ENCODE measurements at regions not wholly inside any gene's neighbourhood (a gene's known extent, or its start where the extent isn't known, plus 50 kb on each side); places are given as distances from the start of the nearest gene placed in this dataset.

DNA sequence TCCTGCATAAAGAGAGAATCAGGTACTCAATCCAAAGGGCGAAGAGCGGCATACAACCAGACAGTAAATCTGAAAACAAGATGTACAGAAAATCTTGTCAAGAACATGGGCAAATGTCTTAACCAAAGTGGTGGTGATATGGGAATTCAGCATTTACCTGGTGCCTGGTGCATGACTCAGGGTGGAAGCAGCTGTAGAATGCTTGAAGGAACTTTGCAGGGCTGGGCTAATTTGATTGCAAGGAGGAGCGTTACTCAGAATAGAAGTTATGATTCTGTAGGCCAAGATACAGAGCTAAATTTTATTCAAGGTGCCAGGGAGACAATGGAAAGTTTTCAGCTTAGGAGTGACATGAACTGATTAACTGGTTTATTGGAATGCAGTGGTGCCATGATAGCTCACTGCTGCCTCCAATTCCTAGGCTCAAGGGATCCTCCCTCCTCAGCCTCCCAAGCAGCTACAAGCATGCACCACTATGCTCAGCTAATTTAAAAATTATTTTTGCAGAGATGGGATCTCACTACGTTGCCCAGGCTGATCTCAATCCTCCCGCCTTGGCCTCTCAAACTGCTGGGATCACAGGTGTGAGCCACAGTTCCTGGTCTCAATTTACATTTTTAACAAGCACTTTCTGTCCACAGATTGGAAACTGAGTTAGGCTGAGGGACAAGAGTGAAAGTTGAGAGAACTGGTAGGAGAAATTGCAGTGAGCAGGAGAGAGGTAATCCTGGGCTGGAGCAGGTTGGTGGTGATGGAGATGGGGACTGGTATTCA lies 91.5 kb upstream of the TBC1D5 start:
- Histone ChIP-seq H3K4ac (replicated peaks; ENCODE audit: insufficient read length, low read depth, low read length) (no peak overlapping the region), H4K8ac (ENCODE audit: extremely low read depth, insufficient read depth, low read length) (no peak overlapping the region), H4K5ac (ENCODE audit: insufficient read length, low read depth, low read length) (no peak overlapping the region), H2BK5ac (ENCODE audit: low read depth, low read length) (no peak overlapping the region), H3K79me1 (ENCODE audit: low read depth, low read length) (no peaks in the 10 kb centered on the region), H3K27ac (ENCODE audit: low read depth, low read length) (no peak overlapping the region), H4K91ac (replicated peaks; ENCODE audit: insufficient read length, low read length) (no peak overlapping the region), H3K4me3 (ENCODE audit: extremely low read depth in 1 of 4, insufficient read depth in 2 of 4, low read depth in 3 of 4, low read length in 4 of 4) (no peak overlapping the region), H2BK20ac (ENCODE audit: low read length) (no peak overlapping the region), H3K9me3 (ENCODE audit: insufficient read depth in 2 of 2, low read depth in 1 of 2, low read length in 1 of 2) (no peaks in the 10 kb centered on the region), H3K14ac (ENCODE audit: insufficient read length) (no peak overlapping the region), H3K23ac (ENCODE audit: insufficient read length) (no peak overlapping the region), H3K23me2 (ENCODE audit: low read depth, low read length) (no peaks in the 10 kb centered on the region), H2BK12ac (ENCODE audit: low read depth, low read length) (no peak overlapping the region), H2AFZ (ENCODE audit: low read length) (no peak overlapping the region), H3K56ac (replicated peaks; ENCODE audit: insufficient read length, low read depth, low read length) (no peak overlapping the region), H2BK15ac (ENCODE audit: low read length) (no peak overlapping the region), H3K27me3 (replicated peaks in 1 of 4; ENCODE audit: control insufficient read depth in 3 of 4, extremely low read depth in 1 of 4, insufficient read depth in 3 of 4, low read length in 3 of 4) (no peaks in the 10 kb centered on the region), H3K4me1 (replicated peaks in 1 of 4; ENCODE audit: control insufficient read depth in 3 of 4, insufficient read depth in 4 of 4, low read length in 3 of 4) (no peaks in the 10 kb centered on the region), H3K9ac (replicated peaks in 1 of 4; ENCODE audit: extremely low read depth in 1 of 4, low read depth in 3 of 4, low read length in 3 of 4) (no peak overlapping the region), H3K18ac (ENCODE audit: extremely low read depth, low read length) (no peak overlapping the region), H3K36me3 (ENCODE audit: control insufficient read depth in 2 of 4, insufficient read depth in 4 of 4, low read length in 3 of 4) (no peaks in the 10 kb centered on the region), H3K79me2 (ENCODE audit: control insufficient read depth in 1 of 2, insufficient read depth in 2 of 2, low read length in 2 of 2) (no peaks in the 10 kb centered on the region), H2AK5ac (ENCODE audit: low read depth, low read length) (no peak overlapping the region), H4K20me1 (replicated peaks in 1 of 2; ENCODE audit: control insufficient read depth in 1 of 2, insufficient read depth in 2 of 2, low read length in 2 of 2) (no peaks in the 10 kb centered on the region), H3K4me2 (ENCODE audit: insufficient read depth in 1 of 2, low read depth in 2 of 2, low read length in 2 of 2) (no peak overlapping the region), H2BK120ac (replicated peaks; ENCODE audit: low read depth, low read length) (no peak overlapping the region)
- no peak for FAIRE-seq
- no peak for DNase-seq (ENCODE audit: low read depth in 1 of 2, low spot score in 2 of 2)
- TF ChIP-seq SIRT6 (IDR thresholded peaks at IDR 0.05; ENCODE audit: low read length) (no peak), BRCA1 (IDR thresholded peaks at IDR 0.05; ENCODE audit: low read depth, low read length) (no peak), SUZ12 (IDR thresholded peaks at IDR 0.05; ENCODE audit: low read length) (no peak), BACH1 (IDR thresholded peaks at IDR 0.05; ENCODE audit: low read length) (no peak)
- 95% methylated on average over 5 of the region's 5 CpGs; no CpG with 5 or more reads in 1 of the 2 experiments for WGBS, 2 experiments (ENCODE audit: extremely low coverage in 1 of 2, insufficient coverage in 1 of 2, insufficient read length in 1 of 2, insufficient replicate concordance in 2 of 2, low coverage in 1 of 2, low lambda C conversion rate in 2 of 2, missing lambda C conversion rate in 1 of 2)
- ChIA-PET CTCF (ENCODE audit: partially characterized antibody) (interaction anchor here (1.2 to 3.7 kb wide), 2 partner anchors 188 to 420 kb away, joined by 3 to 13 read pairs; no protein-coding TSS in a partner anchor), POLR2A (ENCODE audit: partially characterized antibody) (no interaction called here)

Measured in H1 (cell line).